ENCODE measurements at regions not wholly inside any gene's neighbourhood (a gene's known extent, or its start where the extent isn't known, plus 50 kb on each side); places are given as distances from the start of the nearest gene placed in this dataset.

GRCh38 chr1:187445066-187445465, 616.3 kb downstream of the PLA2G4A start:
- Histone ChIP-seq H3K4me3 (ENCODE audit: low read length) (no peak overlapping the region), H3K36me3 (ENCODE audit: insufficient read depth, low read length) (no peaks in the 10 kb centered on the region), H3K27me3 (ENCODE audit: control insufficient read depth, insufficient read depth, low read length) (no peaks in the 10 kb centered on the region), H3K9me3 (replicated peaks; ENCODE audit: low read length) (no peaks in the 10 kb centered on the region), H3K4me1 (ENCODE audit: control insufficient read depth, insufficient read depth, low read length) (no peaks in the 10 kb centered on the region), H3K9ac (ENCODE audit: low read depth, low read length) (no peak overlapping the region), H3K4me2 (ENCODE audit: low read length) (no peak overlapping the region)

DNA sequence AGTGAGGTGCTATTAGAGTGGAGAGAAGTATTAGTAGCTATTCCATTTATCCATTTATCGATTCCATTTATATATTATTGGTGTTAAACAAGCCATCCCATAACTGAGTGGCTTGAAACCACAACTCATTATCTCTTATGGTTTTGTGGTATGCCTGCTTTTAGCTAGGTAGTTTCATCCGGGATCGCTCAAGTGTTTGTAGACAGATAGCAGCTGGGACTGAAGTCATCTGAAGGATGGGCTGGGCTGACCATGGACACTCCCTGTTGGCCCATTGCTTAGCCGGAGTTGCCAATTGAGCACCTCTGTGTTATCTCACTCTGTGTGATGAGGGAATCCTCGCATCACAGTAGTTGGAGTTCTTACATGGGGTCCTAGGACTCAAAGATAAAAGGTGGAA, 622.5 kb downstream of the PLA2G4A start:
- no peaks in the 10 kb centered on the region for H3K36me3 ChIP-seq (ENCODE audit: insufficient read depth, low read length)
- H3K9me3 ChIP-seq (replicated peaks; ENCODE audit: low read length), result peaks cover 3% of the 10 kb centered on the region
- no peaks in the 10 kb centered on the region for H3K27me3 ChIP-seq (ENCODE audit: control insufficient read depth, insufficient read depth, low read length)
- no peak overlapping the region for H3K4me2 ChIP-seq (ENCODE audit: low read length)
- no peaks in the 10 kb centered on the region for H3K4me1 ChIP-seq (ENCODE audit: control insufficient read depth, insufficient read depth, low read length)
- no peak overlapping the region for H3K9ac ChIP-seq (ENCODE audit: low read depth, low read length)
- no peak overlapping the region for H3K4me3 ChIP-seq (ENCODE audit: low read length)

DNA sequence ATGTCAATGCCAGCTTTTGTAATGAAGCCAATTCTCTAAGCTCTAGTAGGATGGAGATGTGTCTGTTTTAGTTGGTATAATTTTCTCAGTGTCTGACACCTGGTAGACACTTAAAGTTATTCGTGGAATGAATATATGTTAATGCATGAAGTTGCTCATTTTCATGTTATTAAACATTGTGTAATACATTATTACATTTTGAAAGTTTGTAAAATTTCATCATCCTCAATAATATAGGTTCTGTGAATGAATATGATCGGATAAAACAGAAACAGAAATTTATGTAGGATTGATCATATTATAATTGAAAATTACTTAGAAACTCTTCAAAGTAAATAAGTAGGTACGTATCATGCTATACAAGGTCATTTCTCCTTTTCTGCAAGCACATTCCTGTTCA, 625.3 kb downstream of the PLA2G4A start:
- Histone ChIP-seq H3K4me3 (ENCODE audit: low read length) (no peak overlapping the region), H3K9ac (ENCODE audit: low read depth, low read length) (no peak overlapping the region), H3K9me3 (replicated peaks; ENCODE audit: low read length) (peaks cover 3% of the 10 kb centered on the region), H3K36me3 (ENCODE audit: insufficient read depth, low read length) (no peaks in the 10 kb centered on the region), H3K4me1 (ENCODE audit: control insufficient read depth, insufficient read depth, low read length) (no peaks in the 10 kb centered on the region), H3K27me3 (ENCODE audit: control insufficient read depth, insufficient read depth, low read length) (no peaks in the 10 kb centered on the region), H3K4me2 (ENCODE audit: low read length) (no peak overlapping the region)

DNA sequence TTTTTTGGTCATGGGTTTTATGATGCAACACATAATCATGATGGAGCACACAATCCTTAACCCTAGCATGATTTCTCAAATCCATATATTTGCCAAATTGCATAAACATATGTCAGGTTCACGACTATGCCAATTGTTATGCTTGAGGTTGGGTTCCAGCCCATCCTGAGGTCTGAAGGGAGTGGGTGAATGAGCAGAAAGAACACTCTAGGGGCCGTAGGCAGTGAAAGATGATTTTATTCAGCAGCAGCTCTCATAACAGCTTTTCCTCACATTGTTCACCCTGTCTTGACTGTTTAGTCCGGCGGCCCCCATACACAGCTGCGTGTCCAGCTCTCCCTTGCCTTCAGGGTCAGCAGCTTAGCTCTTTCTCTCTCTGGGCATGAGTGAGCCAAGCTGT, 627.7 kb downstream of the PLA2G4A start:
- H3K4me3 ChIP-seq (ENCODE audit: low read length), result no peak overlapping the region
- H3K36me3 ChIP-seq (ENCODE audit: insufficient read depth, low read length), result no peaks in the 10 kb centered on the region
- no peaks in the 10 kb centered on the region for H3K9me3 ChIP-seq (replicated peaks; ENCODE audit: low read length)
- no peaks in the 10 kb centered on the region for H3K27me3 ChIP-seq (ENCODE audit: control insufficient read depth, insufficient read depth, low read length)
- no peak overlapping the region for H3K9ac ChIP-seq (ENCODE audit: low read depth, low read length)
- no peaks in the 10 kb centered on the region for H3K4me1 ChIP-seq (ENCODE audit: control insufficient read depth, insufficient read depth, low read length)
- H3K4me2 ChIP-seq (ENCODE audit: low read length), result no peak overlapping the region

- H3K9me3 ChIP-seq (replicated peaks; ENCODE audit: low read length), result no peaks in the 10 kb centered on the region
- no peak overlapping the region for H3K4me2 ChIP-seq (ENCODE audit: low read length)
- no peak overlapping the region for H3K9ac ChIP-seq (ENCODE audit: low read depth, low read length)
- H3K4me1 ChIP-seq (ENCODE audit: control insufficient read depth, insufficient read depth, low read length), result no peaks in the 10 kb centered on the region
- no peaks in the 10 kb centered on the region for H3K27me3 ChIP-seq (ENCODE audit: control insufficient read depth, insufficient read depth, low read length)
- H3K36me3 ChIP-seq (ENCODE audit: insufficient read depth, low read length), result no peaks in the 10 kb centered on the region
- H3K4me3 ChIP-seq (ENCODE audit: low read length), result no peak overlapping the region
These were observed 631.3 kb downstream of the PLA2G4A start for GRCh38 chr1:187460093-187460492.

- no peak overlapping the region for H3K4me2 ChIP-seq (ENCODE audit: low read length)
- no peaks in the 10 kb centered on the region for H3K36me3 ChIP-seq (ENCODE audit: insufficient read depth, low read length)
- no peak overlapping the region for H3K4me3 ChIP-seq (ENCODE audit: low read length)
- H3K27me3 ChIP-seq (ENCODE audit: control insufficient read depth, insufficient read depth, low read length), result no peaks in the 10 kb centered on the region
- H3K4me1 ChIP-seq (ENCODE audit: control insufficient read depth, insufficient read depth, low read length), result no peaks in the 10 kb centered on the region
- H3K9ac ChIP-seq (ENCODE audit: low read depth, low read length), result no peak overlapping the region
- peaks cover 9% of the 10 kb centered on the region for H3K9me3 ChIP-seq (replicated peaks; ENCODE audit: low read length)
These were observed 635.6 kb downstream of the PLA2G4A start for GRCh38 chr1:187464320-187464719.

- no peaks in the 10 kb centered on the region for H3K27me3 ChIP-seq (ENCODE audit: control insufficient read depth, insufficient read depth, low read length)
- no peak overlapping the region for H3K4me3 ChIP-seq (ENCODE audit: low read length)
- H3K9ac ChIP-seq (ENCODE audit: low read depth, low read length), result no peak overlapping the region
- no peaks in the 10 kb centered on the region for H3K36me3 ChIP-seq (ENCODE audit: insufficient read depth, low read length)
- no peak overlapping the region for H3K4me2 ChIP-seq (ENCODE audit: low read length)
- H3K9me3 ChIP-seq (replicated peaks; ENCODE audit: low read length), result peaks cover 9% of the 10 kb centered on the region
- no peaks in the 10 kb centered on the region for H3K4me1 ChIP-seq (ENCODE audit: control insufficient read depth, insufficient read depth, low read length)
These were observed 636.7 kb downstream of the PLA2G4A start for GRCh38 chr1:187465441-187465840.

DNA sequence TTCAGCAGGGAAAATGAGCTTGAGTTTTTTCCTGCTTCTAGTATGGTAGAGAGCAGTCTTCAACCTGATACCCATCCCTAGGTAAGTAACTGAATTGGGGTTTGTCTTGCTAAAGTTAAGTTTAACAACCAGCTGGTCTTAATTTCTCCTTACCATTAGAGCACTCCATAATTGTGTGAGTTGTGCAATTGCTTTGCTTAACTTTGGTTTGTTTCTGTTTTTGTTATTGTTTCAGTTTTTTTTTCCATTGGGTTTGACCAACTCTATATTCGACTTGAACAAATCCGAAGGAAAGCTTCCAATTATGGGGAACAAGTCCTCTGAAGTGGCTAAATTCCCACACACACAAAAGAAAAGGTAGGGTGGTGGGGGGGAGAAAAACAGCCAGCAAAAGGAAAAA, 641.1 kb downstream of the PLA2G4A start:
- H3K27me3 ChIP-seq (ENCODE audit: control insufficient read depth, insufficient read depth, low read length), result no peaks in the 10 kb centered on the region
- no peak overlapping the region for H3K4me2 ChIP-seq (ENCODE audit: low read length)
- no peaks in the 10 kb centered on the region for H3K36me3 ChIP-seq (ENCODE audit: insufficient read depth, low read length)
- peaks cover 9% of the 10 kb centered on the region for H3K9me3 ChIP-seq (replicated peaks; ENCODE audit: low read length)
- no peaks in the 10 kb centered on the region for H3K4me1 ChIP-seq (ENCODE audit: control insufficient read depth, insufficient read depth, low read length)
- H3K9ac ChIP-seq (ENCODE audit: low read depth, low read length), result no peak overlapping the region
- no peak overlapping the region for H3K4me3 ChIP-seq (ENCODE audit: low read length)

DNA sequence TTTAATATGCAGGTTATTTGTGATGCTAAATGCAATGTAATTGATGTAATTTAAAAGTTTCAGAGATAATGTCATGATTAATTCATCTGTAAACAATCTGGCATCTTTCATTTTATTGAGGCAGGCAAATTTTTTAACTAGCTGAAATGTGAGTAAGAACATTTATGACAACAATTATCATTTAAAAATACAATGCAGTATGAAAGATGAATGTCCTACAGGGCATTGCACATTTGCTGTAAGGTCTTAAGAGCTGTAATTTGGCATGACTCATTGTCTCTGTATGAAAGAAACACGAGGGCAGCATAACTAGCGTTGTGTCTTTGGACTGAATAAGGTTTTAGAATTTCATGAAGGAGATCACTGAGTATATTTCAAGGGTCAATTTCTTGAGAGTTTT, 642.8 kb downstream of the PLA2G4A start:
- no peaks in the 10 kb centered on the region for H3K36me3 ChIP-seq (ENCODE audit: insufficient read depth, low read length)
- no peak overlapping the region for H3K9ac ChIP-seq (ENCODE audit: low read depth, low read length)
- H3K9me3 ChIP-seq (replicated peaks; ENCODE audit: low read length), result no peaks in the 10 kb centered on the region
- H3K4me2 ChIP-seq (ENCODE audit: low read length), result no peak overlapping the region
- no peaks in the 10 kb centered on the region for H3K4me1 ChIP-seq (ENCODE audit: control insufficient read depth, insufficient read depth, low read length)
- H3K27me3 ChIP-seq (ENCODE audit: control insufficient read depth, insufficient read depth, low read length), result no peaks in the 10 kb centered on the region
- no peak overlapping the region for H3K4me3 ChIP-seq (ENCODE audit: low read length)

GRCh38 chr1:187474336-187474735, 645.6 kb downstream of the PLA2G4A start:
- Histone ChIP-seq H3K4me2 (ENCODE audit: low read length) (no peak overlapping the region), H3K9ac (ENCODE audit: low read depth, low read length) (no peak overlapping the region), H3K27me3 (ENCODE audit: control insufficient read depth, insufficient read depth, low read length) (no peaks in the 10 kb centered on the region), H3K4me1 (ENCODE audit: control insufficient read depth, insufficient read depth, low read length) (no peaks in the 10 kb centered on the region), H3K36me3 (ENCODE audit: insufficient read depth, low read length) (no peaks in the 10 kb centered on the region), H3K9me3 (replicated peaks; ENCODE audit: low read length) (no peaks in the 10 kb centered on the region), H3K4me3 (ENCODE audit: low read length) (no peak overlapping the region)

DNA sequence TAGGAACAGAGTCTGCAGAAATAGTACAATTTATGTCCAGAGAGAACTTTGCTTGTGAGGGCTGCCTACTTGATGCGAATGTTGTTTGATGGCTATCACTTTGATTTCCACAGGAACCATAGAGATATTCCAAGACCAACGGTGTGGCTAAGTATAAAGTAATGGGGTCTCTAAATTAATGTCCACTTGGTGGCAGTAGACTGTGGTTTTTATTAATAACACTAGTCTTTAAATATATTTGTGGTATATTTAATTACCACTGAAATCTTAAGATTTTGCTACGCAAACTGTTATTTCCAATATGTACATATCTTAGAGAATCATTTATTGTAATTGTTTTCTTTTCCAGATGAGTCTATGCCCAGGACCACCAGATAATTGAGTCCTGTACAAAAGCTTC, 647.9 kb downstream of the PLA2G4A start:
- no peaks in the 10 kb centered on the region for H3K9me3 ChIP-seq (replicated peaks; ENCODE audit: low read length)
- H3K4me2 ChIP-seq (ENCODE audit: low read length), result no peak overlapping the region
- no peak overlapping the region for H3K4me3 ChIP-seq (ENCODE audit: low read length)
- H3K9ac ChIP-seq (ENCODE audit: low read depth, low read length), result no peak overlapping the region
- H3K27me3 ChIP-seq (ENCODE audit: control insufficient read depth, insufficient read depth, low read length), result no peaks in the 10 kb centered on the region
- H3K4me1 ChIP-seq (ENCODE audit: control insufficient read depth, insufficient read depth, low read length), result no peaks in the 10 kb centered on the region
- H3K36me3 ChIP-seq (ENCODE audit: insufficient read depth, low read length), result no peaks in the 10 kb centered on the region

DNA sequence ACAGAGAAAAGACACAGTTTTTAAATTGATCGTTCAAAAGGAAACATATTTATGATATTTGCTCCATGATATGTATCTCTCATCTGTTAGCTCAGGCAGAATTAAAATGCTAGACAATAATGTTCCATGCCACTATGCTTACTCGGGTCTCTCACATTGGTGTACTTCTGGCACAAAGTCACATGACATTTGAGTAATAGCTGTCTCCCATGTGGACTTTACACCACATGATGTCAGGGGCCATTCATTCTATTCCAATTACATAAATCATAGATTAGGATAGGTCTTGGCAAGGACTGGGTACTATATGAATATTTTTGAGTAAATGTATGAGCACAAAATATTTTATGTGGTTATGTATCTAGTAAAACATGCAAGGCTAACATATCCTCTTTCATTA, 648.4 kb downstream of the PLA2G4A start:
- H3K27me3 ChIP-seq (ENCODE audit: control insufficient read depth, insufficient read depth, low read length), result no peaks in the 10 kb centered on the region
- no peaks in the 10 kb centered on the region for H3K9me3 ChIP-seq (replicated peaks; ENCODE audit: low read length)
- H3K36me3 ChIP-seq (ENCODE audit: insufficient read depth, low read length), result no peaks in the 10 kb centered on the region
- H3K4me3 ChIP-seq (ENCODE audit: low read length), result no peak overlapping the region
- H3K4me1 ChIP-seq (ENCODE audit: control insufficient read depth, insufficient read depth, low read length), result no peaks in the 10 kb centered on the region
- no peak overlapping the region for H3K9ac ChIP-seq (ENCODE audit: low read depth, low read length)
- no peak overlapping the region for H3K4me2 ChIP-seq (ENCODE audit: low read length)
